CD4-positive, CD25-positive, alpha-beta regulatory T cell (primary cell): ENCODE measurements at regions not wholly inside any gene's neighbourhood (a gene's known extent, or its start where the extent isn't known, plus 50 kb on each side); places are given as distances from the start of the nearest gene placed in this dataset.
"Not testable (repeated sequence)": the region's sequence is repeated elsewhere in the genome, so short reads cannot be mapped to it uniquely, and the experiment has no call there.

Experiments
- ATAC-seq, 2 donors: fragments of 150-1000 bp; cut with Tn5 transposase; one replicate each; pipeline ENCODE4 v1.10.0; 2021; ENCODE audit warnings: low read depth in 2 of 2, moderate number of reproducible peaks in 2 of 2, moderate library complexity in 1 of 2
- DNase-seq, 3 donors: peaks; one replicate each; pipeline versions ENCODE4 v3.0.0 to v3.0.0-alpha.2; 2012 to 2022; ENCODE audit warnings: mixed read lengths in 1 of 3
- H3K27ac ChIP-seq: one replicate; pipeline ENCODE4 v1.7.0; 2013; ENCODE audit warnings: mild to moderate bottlenecking, low read length; ENCODE audit not compliant: insufficient read depth, poor library complexity, severe bottlenecking
- H3K27me3 ChIP-seq: one replicate; pipeline ENCODE4 v1.7.0; 2013; ENCODE audit warnings: low read length; ENCODE audit not compliant: control insufficient read depth, insufficient read depth
- H3K36me3 ChIP-seq: one replicate; pipeline ENCODE4 v1.7.0; 2013; ENCODE audit warnings: mild to moderate bottlenecking, low read length, moderate library complexity; ENCODE audit not compliant: control insufficient read depth, insufficient read depth
- H3K4me1 ChIP-seq: 2 replicates; pipeline ENCODE4 v1.7.0; 2013; ENCODE audit warnings: mild to moderate bottlenecking, low read length; ENCODE audit not compliant: insufficient read depth, control insufficient read depth, poor library complexity, severe bottlenecking
- H3K4me3 ChIP-seq: one replicate; pipeline ENCODE4 v1.7.0; 2013; ENCODE audit warnings: low read depth, mild to moderate bottlenecking, low read length, moderate library complexity
- H3K9me3 ChIP-seq, 2 experiments: 1 replicate in 1 of 2; 2 replicates in 1 of 2; pipeline ENCODE4 v1.7.0; 2013; ENCODE audit warnings: low read length in 2 of 2, mild to moderate bottlenecking in 1 of 2, moderate library complexity in 1 of 2; ENCODE audit not compliant: control insufficient read depth in 2 of 2
- H3K27ac Mint-ChIP-seq, 3 donors: one replicate each; pipeline ENCODE4 v1.8.0; 2020 to 2022; ENCODE audit warnings: mild to moderate bottlenecking in 3 of 3, mixed read lengths in 3 of 3, moderate library complexity in 2 of 3
- H3K27me3 Mint-ChIP-seq: one replicate; pipeline ENCODE4 v1.8.0; 2022; ENCODE audit warnings: mild to moderate bottlenecking, mixed read lengths
- H3K36me3 Mint-ChIP-seq: one replicate; pipeline ENCODE4 v1.8.0; 2020; ENCODE audit warnings: mixed read lengths
- H3K4me1 Mint-ChIP-seq, 4 donors: one replicate each; pipeline ENCODE4 v1.8.0; 2020 to 2022; ENCODE audit warnings: mixed read lengths in 4 of 4, mild to moderate bottlenecking in 1 of 4
- H3K4me3 Mint-ChIP-seq, 4 donors: one replicate each; pipeline ENCODE4 v1.8.0; 2020 to 2022; ENCODE audit warnings: mild to moderate bottlenecking in 4 of 4, mixed read lengths in 4 of 4, moderate library complexity in 3 of 4
- H3K9me3 Mint-ChIP-seq, 7 donors: one replicate each; pipeline ENCODE4 v1.8.0; 2020 to 2022; ENCODE audit warnings: mixed read lengths in 7 of 7, mild to moderate bottlenecking in 3 of 7, moderate library complexity in 2 of 7

GRCh38 chr7:113752689-113753088 is 166.1 kb downstream of the PPP1R3A start:
- H3K27me3 Mint-ChIP-seq, result no peaks in the 10 kb centered on the region
- no peak overlapping the region for H3K27ac Mint-ChIP-seq
- no peaks in the 10 kb centered on the region for H3K4me1 ChIP-seq
- H3K4me1 Mint-ChIP-seq, result no peaks in the 10 kb centered on the region
- no peaks in the 10 kb centered on the region for H3K9me3 ChIP-seq
- DNase-seq, result no peak
- no peaks in the 10 kb centered on the region for H3K36me3 ChIP-seq
- no peak overlapping the region for H3K4me3 ChIP-seq
- no peak overlapping the region for H3K4me3 Mint-ChIP-seq
- H3K27me3 ChIP-seq, result no peaks in the 10 kb centered on the region
- H3K27ac ChIP-seq, result no peak overlapping the region
- ATAC-seq, result no peak
- peaks cover 0 to 4% (median 3%) of the 10 kb centered on the region in 7 donors for H3K9me3 Mint-ChIP-seq
- H3K36me3 Mint-ChIP-seq, result no peaks in the 10 kb centered on the region

GRCh38 chr7:113752289-113752688 is 166.5 kb downstream of the PPP1R3A start:
- H3K9me3 Mint-ChIP-seq, result peaks cover 0 to 4% (median 0%) of the 10 kb centered on the region in 7 donors
- no peak overlapping the region for H3K27ac Mint-ChIP-seq
- Histone ChIP-seq H3K9me3 (no peaks in the 10 kb centered on the region), H3K27ac (no peak overlapping the region), H3K4me3 (no peak overlapping the region), H3K27me3 (no peaks in the 10 kb centered on the region), H3K36me3 (no peaks in the 10 kb centered on the region), H3K4me1 (no peaks in the 10 kb centered on the region)
- no peak for ATAC-seq
- H3K4me1 Mint-ChIP-seq, result no peaks in the 10 kb centered on the region
- no peaks in the 10 kb centered on the region for H3K27me3 Mint-ChIP-seq
- H3K4me3 Mint-ChIP-seq, result no peak overlapping the region
- no peak for DNase-seq
- no peaks in the 10 kb centered on the region for H3K36me3 Mint-ChIP-seq

GRCh38 chr7:113751547-113751946 is 167.3 kb downstream of the PPP1R3A start:
- Histone ChIP-seq H3K9me3 (no peaks in the 10 kb centered on the region), H3K27ac (no peak overlapping the region), H3K4me1 (no peaks in the 10 kb centered on the region), H3K27me3 (no peaks in the 10 kb centered on the region), H3K4me3 (no peak overlapping the region), H3K36me3 (no peaks in the 10 kb centered on the region)
- H3K27me3 Mint-ChIP-seq, result no peaks in the 10 kb centered on the region
- no peak for ATAC-seq
- H3K9me3 Mint-ChIP-seq, result peaks cover 0 to 4% (median 0%) of the 10 kb centered on the region in 7 donors
- no peaks in the 10 kb centered on the region for H3K36me3 Mint-ChIP-seq
- H3K27ac Mint-ChIP-seq, result no peak overlapping the region
- no peaks in the 10 kb centered on the region for H3K4me1 Mint-ChIP-seq
- DNase-seq, result no peak
- H3K4me3 Mint-ChIP-seq, result no peak overlapping the region

- DNase-seq, H3K36me3 ChIP-seq, H3K9me3 Mint-ChIP-seq, H3K27me3 ChIP-seq, H3K4me1 Mint-ChIP-seq, ATAC-seq, H3K4me3 Mint-ChIP-seq, H3K4me3 ChIP-seq, H3K27me3 Mint-ChIP-seq, H3K9me3 ChIP-seq, H3K4me1 ChIP-seq, H3K36me3 Mint-ChIP-seq, H3K27ac Mint-ChIP-seq, H3K27ac ChIP-seq: not testable (repeated sequence)
Observed at GRCh38 chr7:113748385-113748784, 170.4 kb downstream of the PPP1R3A start.

GRCh38 chr7:113742946-113743431 is 175.8 kb downstream of the PPP1R3A start:
- H3K4me3 ChIP-seq, H3K9me3 Mint-ChIP-seq, ATAC-seq, H3K27ac Mint-ChIP-seq, H3K36me3 Mint-ChIP-seq, H3K27me3 ChIP-seq, H3K4me3 Mint-ChIP-seq, DNase-seq, H3K9me3 ChIP-seq, H3K4me1 ChIP-seq, H3K36me3 ChIP-seq, H3K4me1 Mint-ChIP-seq, H3K27me3 Mint-ChIP-seq, H3K27ac ChIP-seq: not testable (repeated sequence)

GRCh38 chr7:113742377-113742776 is 176.4 kb downstream of the PPP1R3A start:
- Histone ChIP-seq H3K36me3 (no peaks in the 10 kb centered on the region), H3K4me3 (no peak overlapping the region), H3K9me3 (no peaks in the 10 kb centered on the region), H3K27ac (no peak overlapping the region), H3K27me3 (no peaks in the 10 kb centered on the region), H3K4me1 (no peaks in the 10 kb centered on the region)
- Mint-ChIP-seq H3K4me3 (no peak overlapping the region), H3K4me1 (no peaks in the 10 kb centered on the region), H3K36me3 (no peaks in the 10 kb centered on the region), H3K27me3 (no peaks in the 10 kb centered on the region), H3K9me3 (peaks cover 0 to 7% (median 1%) of the 10 kb centered on the region in 7 donors), H3K27ac (no peak overlapping the region)
- DNase-seq (no peak), ATAC-seq (no peak)

- ATAC-seq, result no peak
- H3K4me3 Mint-ChIP-seq, result no peak overlapping the region
Observed at GRCh38 chr7:113731571-113731970, 187.2 kb downstream of the PPP1R3A start.

GRCh38 chr7:113730309-113730955 is 188.4 kb downstream of the PPP1R3A start:
- H3K36me3 ChIP-seq, result no peaks in the 10 kb centered on the region
- DNase-seq, result no peak
- H3K9me3 ChIP-seq, result no peaks in the 10 kb centered on the region
- no peaks in the 10 kb centered on the region for H3K27me3 ChIP-seq
- Mint-ChIP-seq H3K36me3 (no peaks in the 10 kb centered on the region), H3K4me1 (no peaks in the 10 kb centered on the region), H3K9me3 (peaks cover 0 to 3% (median 0%) of the 10 kb centered on the region in 7 donors), H3K27ac (no peak overlapping the region), H3K27me3 (no peaks in the 10 kb centered on the region), H3K4me3 (no peak overlapping the region)
- no peaks in the 10 kb centered on the region for H3K4me1 ChIP-seq
- H3K27ac ChIP-seq, result no peak overlapping the region
- no peak overlapping the region for H3K4me3 ChIP-seq
- ATAC-seq, result no peak

More at GRCh38 chr7:113731571-113731970, 187.2 kb downstream of the PPP1R3A start:
- no peak for DNase-seq
- H3K27me3 Mint-ChIP-seq, result no peaks in the 10 kb centered on the region
- peaks cover 0 to 3% (median 0%) of the 10 kb centered on the region in 7 donors for H3K9me3 Mint-ChIP-seq
- Histone ChIP-seq H3K27ac (no peak overlapping the region), H3K9me3 (no peaks in the 10 kb centered on the region), H3K4me1 (no peaks in the 10 kb centered on the region), H3K4me3 (no peak overlapping the region), H3K27me3 (no peaks in the 10 kb centered on the region), H3K36me3 (no peaks in the 10 kb centered on the region)
- no peak overlapping the region for H3K27ac Mint-ChIP-seq
- H3K36me3 Mint-ChIP-seq, result no peaks in the 10 kb centered on the region
- H3K4me1 Mint-ChIP-seq, result no peaks in the 10 kb centered on the region
